ENCODE measurements at regions not wholly inside any gene's neighbourhood (a gene's known extent, or its start where the extent isn't known, plus 50 kb on each side); places are given as distances from the start of the nearest gene placed in this dataset.

GRCh38 chr7:46945328-46945727, 636.6 kb downstream of the TNS3 start:
- no peaks in the 10 kb centered on the region for H3K27me3 ChIP-seq (ENCODE audit: control insufficient read depth, insufficient read depth, low read length)
- POLR2A ChIA-PET = no interaction called here
- no peak overlapping the region for H3K4me3 ChIP-seq (ENCODE audit: low read depth, low read length)
- no peak overlapping the region for H3K27ac ChIP-seq (ENCODE audit: low read depth, low read length)
- CTCF ChIA-PET = interaction anchor here (0.6 kb wide), 1 partner anchor 525 kb away, joined by 3 read pairs; no protein-coding TSS in a partner anchor
- DNase-seq (ENCODE audit: low read depth, low spot score) = no peak
- no peak for TF ChIP-seq CTCF (IDR thresholded peaks at IDR 0.05; ENCODE audit: low read depth, low read length)
- H3K9me3 ChIP-seq (ENCODE audit: control insufficient read depth, insufficient read depth, low read length) = peaks cover 4% of the 10 kb centered on the region; the same call in 1 of the 2 replicates

- no peak for TF ChIP-seq CTCF (IDR thresholded peaks at IDR 0.05; ENCODE audit: low read depth, low read length)
- Histone ChIP-seq H3K9me3 (ENCODE audit: control insufficient read depth, insufficient read depth, low read length) (peaks cover 4% of the 10 kb centered on the region; the same call in 1 of the 2 replicates), H3K27ac (ENCODE audit: low read depth, low read length) (no peak overlapping the region), H3K27me3 (ENCODE audit: control insufficient read depth, insufficient read depth, low read length) (no peaks in the 10 kb centered on the region), H3K4me3 (ENCODE audit: low read depth, low read length) (no peak overlapping the region)
- POLR2A ChIA-PET = no interaction called here
- DNase-seq (ENCODE audit: low read depth, low spot score) = no peak
- CTCF ChIA-PET = no interaction called here
Observed at GRCh38 chr7:46943996-46944395, 637.9 kb downstream of the TNS3 start.

- no peak overlapping the region for H3K4me3 ChIP-seq (ENCODE audit: low read depth, low read length)
- ChIA-PET POLR2A (no interaction called here), CTCF (no interaction called here)
- H3K27ac ChIP-seq (ENCODE audit: low read depth, low read length) = no peak overlapping the region
- no peak for TF ChIP-seq CTCF (IDR thresholded peaks at IDR 0.05; ENCODE audit: low read depth, low read length)
- no peaks in the 10 kb centered on the region for H3K27me3 ChIP-seq (ENCODE audit: control insufficient read depth, insufficient read depth, low read length)
- H3K9me3 ChIP-seq (ENCODE audit: control insufficient read depth, insufficient read depth, low read length) = peaks cover 4% of the 10 kb centered on the region; the same call in 1 of the 2 replicates
- DNase-seq (ENCODE audit: low read depth, low spot score) = no peak
Observed at GRCh38 chr7:46942574-46942973, 639.3 kb downstream of the TNS3 start.

GRCh38 chr7:46940178-46940577, 641.7 kb downstream of the TNS3 start:
- DNase-seq (ENCODE audit: low read depth, low spot score) = no peak
- CTCF ChIA-PET = no interaction called here
- no peak for TF ChIP-seq CTCF (IDR thresholded peaks at IDR 0.05; ENCODE audit: low read depth, low read length)
- H3K27me3 ChIP-seq (ENCODE audit: control insufficient read depth, insufficient read depth, low read length) = no peaks in the 10 kb centered on the region
- no peak overlapping the region for H3K4me3 ChIP-seq (ENCODE audit: low read depth, low read length)
- no peak overlapping the region for H3K27ac ChIP-seq (ENCODE audit: low read depth, low read length)
- no peaks in the 10 kb centered on the region for H3K9me3 ChIP-seq (ENCODE audit: control insufficient read depth, insufficient read depth, low read length)
- POLR2A ChIA-PET = no interaction called here

- no peak for DNase-seq (ENCODE audit: low read depth, low spot score)
- Histone ChIP-seq H3K27ac (ENCODE audit: low read depth, low read length) (no peak overlapping the region), H3K27me3 (ENCODE audit: control insufficient read depth, insufficient read depth, low read length) (no peaks in the 10 kb centered on the region), H3K9me3 (ENCODE audit: control insufficient read depth, insufficient read depth, low read length) (no peaks in the 10 kb centered on the region), H3K4me3 (ENCODE audit: low read depth, low read length) (no peak overlapping the region)
- TF ChIP-seq CTCF (IDR thresholded peaks at IDR 0.05; ENCODE audit: low read depth, low read length) = no peak
- CTCF ChIA-PET = no interaction called here
- POLR2A ChIA-PET = no interaction called here
Observed at GRCh38 chr7:46939558-46939957, 642.4 kb downstream of the TNS3 start.
